Stimulated activated CD4-positive, alpha-beta T cell treated with anti-CD3 and anti-CD28 coated beads, Interleukin-4, amount 100 ng/mL, for 24 hours (primary cell): ENCODE measurements at regions not wholly inside any gene's neighbourhood (a gene's known extent, or its start where the extent isn't known, plus 50 kb on each side); places are given as distances from the start of the nearest gene placed in this dataset.
"Not testable (repeated sequence)": the region's sequence is repeated elsewhere in the genome, so short reads cannot be mapped to it uniquely, and the experiment has no call there.

Experiments used
- DNase-seq: peaks from one replicate; pipeline ENCODE4 v3.0.0-alpha.2; 2020

DNA sequence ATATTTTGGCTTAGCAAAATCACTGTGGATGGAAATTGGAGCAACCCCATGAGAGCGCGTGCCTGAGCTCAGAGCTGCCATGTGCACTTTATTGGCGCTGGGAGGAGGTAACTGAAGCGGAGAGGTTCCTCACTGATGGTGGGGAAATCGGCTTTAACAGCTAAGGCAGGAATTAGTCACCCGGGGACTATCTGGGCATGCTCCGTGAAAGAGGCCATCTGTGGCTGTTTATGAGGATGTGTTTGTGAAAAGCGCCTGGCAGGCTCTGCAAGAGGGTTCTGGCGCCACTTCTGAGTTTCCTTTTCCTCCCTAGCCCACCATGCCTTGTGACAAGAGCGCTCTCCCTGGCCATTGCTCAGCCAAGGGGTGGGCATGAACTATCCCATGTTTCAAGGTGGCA lies 815.6 kb downstream of the UQCRFS1 start:
- DNase-seq = no peak

DNA sequence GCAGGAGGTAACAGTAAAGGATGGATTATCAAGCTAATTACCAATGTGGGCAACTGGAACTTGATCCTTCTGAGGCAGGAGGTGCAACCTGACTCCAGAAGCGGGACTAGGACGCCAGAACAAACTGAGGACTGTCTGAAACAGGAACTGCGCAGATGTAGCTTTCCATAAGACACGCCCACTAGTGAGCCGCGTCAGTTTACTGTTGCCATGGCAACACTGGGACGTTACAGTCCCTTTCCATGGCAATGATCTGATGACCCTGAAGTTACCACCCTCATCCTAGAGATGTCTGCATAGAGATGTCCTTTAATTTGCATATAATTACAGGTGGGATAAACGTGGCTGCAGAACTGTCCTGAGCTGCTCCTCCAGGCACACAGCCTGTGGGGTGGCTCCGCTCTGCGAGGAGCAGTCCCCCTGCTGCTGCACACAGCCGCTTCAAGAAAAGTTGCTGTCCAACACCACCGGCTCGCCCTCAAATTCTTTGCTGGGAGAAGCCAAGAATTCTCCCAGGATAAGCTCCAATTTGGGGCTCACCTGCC lies 816.6 kb downstream of the UQCRFS1 start:
- no peak for DNase-seq

DNA sequence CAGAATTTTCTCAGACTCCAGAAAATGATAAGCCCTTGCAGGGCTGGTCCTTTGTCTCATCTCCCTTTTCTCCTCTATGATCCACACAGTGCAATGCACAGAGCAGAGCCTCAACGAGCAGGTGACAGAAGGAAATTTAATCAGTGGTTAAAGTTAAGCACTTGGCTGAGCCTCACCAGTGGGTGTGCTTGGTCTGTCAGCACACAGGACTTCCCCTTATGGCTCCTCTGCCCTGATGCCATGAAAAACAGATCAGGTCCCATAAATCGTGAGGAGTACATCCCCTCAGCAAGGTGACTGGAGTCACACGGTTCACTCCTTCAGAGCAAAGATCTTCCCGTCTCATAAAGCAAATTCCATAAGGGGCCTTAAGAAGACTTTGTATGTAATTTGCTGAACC lies 818.2 kb downstream of the UQCRFS1 start:
- DNase-seq = no peak

DNA sequence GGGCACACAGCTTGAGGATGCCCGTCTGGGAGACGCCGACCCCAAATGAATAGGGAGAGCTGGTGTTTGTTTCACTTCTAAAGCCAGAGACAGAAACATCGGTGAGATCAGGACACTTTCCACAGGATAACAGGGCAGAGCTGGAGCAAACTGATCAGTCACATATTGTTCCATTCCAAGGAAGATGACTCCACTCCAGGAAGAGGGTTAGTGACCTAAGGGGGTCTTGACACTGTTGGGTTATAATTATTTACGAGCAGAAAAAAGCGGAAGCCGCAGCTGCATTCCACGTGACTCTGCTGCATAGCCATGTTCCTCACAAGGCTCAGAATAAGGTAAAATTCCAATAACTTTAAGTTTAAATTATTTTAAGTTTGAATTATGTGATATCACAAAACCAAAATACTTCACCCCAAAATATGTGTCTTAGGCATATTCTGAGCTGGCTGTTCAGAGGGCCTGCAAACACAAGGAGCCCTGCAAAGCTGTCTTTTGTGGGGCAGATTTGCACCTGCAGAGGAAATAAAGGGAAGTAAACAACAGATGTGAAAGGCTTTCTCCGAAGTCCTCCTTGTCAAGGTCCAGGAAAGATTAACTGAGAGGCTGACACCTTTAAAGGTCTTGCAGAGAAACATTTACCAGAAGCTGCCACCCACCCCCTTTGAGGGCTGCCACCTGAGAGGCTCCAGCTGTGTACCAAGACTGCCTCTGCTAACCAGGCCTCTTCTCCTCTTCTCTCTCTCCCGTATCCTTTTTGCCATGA lies 819.2 kb downstream of the UQCRFS1 start:
- DNase-seq = no peak

DNA sequence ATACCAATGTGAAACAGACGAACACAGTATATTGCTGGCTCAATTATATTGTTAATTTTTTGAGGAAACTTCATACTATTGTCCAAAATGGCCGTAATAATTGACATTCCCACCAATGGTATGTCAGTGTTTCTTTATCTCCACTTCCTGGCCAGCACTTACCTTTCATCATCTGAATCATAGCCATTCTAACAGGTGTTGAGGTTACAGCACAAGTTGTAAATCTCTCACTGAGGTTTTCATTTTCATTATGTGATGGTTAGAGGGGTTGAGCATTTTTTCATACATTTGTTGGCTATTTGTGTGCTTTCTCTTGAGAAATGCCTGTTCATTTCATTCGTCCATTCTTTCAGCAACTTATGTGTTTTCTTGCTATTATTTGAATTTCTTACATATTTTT lies 824.0 kb downstream of the UQCRFS1 start:
- DNase-seq = no peak

DNA sequence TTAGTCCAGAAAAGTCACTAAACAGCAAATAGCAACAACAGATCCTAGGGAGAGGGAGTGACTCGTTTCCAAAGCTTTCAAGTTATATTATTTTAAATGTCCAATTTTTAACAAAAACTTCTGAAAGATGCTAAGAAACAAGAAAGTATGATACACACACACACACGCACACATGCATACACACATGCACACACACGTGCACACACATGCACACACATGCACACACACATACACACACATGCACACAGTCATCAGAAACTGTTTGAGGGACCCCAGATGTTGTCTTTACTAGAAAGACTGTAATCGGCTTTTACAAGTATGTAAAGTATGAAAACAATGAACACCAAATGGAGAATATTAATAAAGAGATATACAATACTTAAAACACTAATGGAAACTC lies 825.4 kb downstream of the UQCRFS1 start:
- DNase-seq = no peak

DNA sequence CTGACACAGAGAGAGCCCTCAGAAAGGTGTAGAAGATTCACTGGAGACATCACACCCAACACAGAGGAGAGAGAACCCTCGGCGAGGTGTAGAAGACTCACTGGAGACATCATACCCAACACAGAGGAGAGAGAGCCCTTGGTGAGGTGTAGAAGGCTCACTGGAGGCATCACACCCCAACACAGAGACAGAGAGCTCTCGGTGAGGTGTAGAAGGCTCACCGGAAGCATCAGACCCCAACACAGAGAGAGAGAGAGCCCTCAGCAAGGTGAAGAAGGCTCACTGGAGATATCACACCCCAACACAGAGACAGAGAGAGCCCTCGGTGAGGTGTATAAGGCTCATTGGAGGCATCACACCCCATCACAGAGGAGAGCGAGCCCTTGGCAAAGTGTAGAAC lies 826.5 kb downstream of the UQCRFS1 start:
- DNase-seq = no peak

DNA sequence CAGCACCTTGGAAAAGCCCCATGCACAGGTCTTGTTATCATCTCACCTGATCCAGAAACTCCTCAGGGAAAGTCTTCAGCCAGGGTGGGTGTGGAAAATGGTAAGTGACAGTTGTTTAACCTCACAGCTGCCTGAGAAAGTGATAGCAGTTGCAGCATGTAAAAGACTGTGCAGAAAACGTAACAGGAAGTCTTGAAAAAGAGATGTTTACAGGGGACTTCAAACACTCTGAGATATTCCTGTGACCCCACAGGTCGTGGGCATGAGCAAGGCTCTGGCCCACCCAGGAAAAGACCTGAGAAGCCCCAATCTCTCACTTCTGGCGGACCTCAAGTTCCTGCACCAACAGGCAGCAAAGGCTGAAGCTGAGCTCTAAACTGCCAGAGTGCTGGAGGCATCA lies 826.9 kb downstream of the UQCRFS1 start:
- no peak for DNase-seq

DNA sequence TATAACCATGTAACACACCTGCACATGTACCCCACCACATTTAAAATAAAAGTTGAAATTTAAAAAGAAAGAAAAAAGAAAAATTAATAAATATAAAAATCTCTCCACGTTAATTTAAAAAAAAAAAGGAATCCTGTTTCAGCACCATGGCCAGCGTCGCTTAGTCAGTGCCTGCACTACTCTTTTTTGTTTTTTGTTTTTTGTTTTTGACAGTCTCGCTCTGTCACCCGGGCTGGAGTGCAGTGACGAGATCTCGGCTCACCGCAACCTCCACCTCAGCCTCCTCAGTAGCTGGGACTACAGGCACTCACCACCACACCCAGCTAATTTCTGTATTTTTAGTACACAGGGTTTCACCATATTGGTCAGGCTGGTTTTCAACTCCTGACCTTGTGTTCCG lies 835.9 kb downstream of the UQCRFS1 start:
- DNase-seq = no peak

DNA sequence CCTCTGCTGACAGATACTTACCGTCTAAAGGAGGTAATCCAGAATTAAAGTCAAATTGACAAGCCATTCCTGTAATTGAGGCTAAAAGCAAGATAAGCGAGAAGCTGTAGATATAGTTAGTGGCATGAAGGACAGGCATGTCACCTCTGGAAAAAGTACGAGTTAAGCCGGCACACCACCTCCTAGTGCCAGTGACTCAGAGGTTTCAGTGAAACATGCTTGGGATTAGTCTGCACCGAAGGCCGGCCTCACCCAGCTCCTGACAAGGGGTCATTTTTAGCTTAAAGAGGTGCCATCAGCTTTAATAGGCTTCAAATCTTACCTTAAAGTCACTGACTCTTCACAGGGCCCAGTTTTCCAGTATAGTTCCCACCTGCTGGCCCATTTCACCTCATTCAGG lies 838.0 kb downstream of the UQCRFS1 start:
- no peak for DNase-seq

DNA sequence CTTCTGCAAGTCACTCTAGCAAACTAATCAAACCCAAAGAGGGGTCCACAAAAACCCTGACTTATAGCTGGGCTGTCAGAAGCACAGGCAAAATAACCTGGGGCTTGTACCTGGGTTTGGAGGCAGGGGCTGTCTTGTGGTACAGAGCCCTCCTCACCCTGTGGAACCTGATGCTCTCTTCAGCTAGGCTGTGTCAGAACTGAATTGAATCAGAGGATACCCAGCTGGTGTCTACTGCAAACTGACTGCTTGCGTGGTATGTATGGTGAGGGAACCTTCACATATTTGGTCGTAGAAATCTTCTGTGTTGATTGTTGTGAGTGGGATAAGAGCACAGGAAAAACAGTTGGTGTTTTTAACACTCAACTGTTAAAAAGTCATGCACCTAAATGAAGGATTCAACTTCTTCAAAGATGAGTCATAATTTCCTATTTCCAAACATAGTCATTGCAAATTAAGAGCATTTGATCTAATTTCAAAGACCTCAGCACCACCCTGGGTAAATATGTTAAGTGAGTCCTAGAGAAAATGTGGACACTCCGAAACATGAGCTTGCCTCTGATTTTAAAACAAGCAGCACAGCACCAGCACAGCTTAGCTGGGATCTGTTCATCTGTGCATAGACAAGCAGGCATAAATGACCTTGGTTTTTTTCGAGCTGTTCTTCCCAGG lies 840.2 kb downstream of the UQCRFS1 start:
- no peak for DNase-seq

DNA sequence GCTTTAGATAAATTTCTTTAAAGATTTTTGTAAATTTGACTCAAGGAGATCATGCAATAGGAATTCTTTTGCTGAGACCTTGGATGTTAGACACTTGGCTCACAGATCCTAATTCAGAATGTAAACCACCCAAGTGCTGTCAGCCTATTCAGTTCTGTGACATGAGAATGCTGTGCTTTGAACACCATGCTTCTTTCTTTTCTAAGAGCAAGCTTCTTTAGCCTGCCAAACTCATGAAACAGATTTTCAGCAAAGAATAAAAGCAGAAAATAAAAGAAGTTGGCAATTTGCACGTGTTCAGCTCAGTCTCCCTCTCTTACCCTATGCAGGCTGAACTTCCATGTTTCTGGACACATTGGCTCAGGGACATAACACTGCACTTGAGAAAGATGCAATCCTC lies 845.8 kb downstream of the UQCRFS1 start:
- DNase-seq = no peak

DNA sequence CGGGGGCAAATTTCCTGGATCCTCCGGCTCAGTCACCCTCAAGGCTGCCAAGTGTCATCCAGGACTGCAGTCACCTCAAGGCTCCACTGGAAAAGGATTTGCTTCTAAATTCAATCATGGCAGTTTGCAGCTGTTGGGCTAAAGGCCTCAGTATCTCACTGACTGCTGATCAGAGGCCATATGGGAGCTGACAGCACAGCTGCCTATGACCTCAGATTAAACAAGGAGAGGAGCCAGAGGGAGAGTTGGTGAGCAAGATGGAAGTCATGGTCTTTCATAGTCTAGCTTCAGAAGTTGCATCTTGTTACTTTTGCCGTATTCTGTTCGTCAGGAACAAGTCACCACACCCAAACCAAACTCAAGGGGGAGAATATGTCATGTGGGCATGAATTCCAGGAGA lies 849.7 kb downstream of the UQCRFS1 start:
- DNase-seq = no peak

DNA sequence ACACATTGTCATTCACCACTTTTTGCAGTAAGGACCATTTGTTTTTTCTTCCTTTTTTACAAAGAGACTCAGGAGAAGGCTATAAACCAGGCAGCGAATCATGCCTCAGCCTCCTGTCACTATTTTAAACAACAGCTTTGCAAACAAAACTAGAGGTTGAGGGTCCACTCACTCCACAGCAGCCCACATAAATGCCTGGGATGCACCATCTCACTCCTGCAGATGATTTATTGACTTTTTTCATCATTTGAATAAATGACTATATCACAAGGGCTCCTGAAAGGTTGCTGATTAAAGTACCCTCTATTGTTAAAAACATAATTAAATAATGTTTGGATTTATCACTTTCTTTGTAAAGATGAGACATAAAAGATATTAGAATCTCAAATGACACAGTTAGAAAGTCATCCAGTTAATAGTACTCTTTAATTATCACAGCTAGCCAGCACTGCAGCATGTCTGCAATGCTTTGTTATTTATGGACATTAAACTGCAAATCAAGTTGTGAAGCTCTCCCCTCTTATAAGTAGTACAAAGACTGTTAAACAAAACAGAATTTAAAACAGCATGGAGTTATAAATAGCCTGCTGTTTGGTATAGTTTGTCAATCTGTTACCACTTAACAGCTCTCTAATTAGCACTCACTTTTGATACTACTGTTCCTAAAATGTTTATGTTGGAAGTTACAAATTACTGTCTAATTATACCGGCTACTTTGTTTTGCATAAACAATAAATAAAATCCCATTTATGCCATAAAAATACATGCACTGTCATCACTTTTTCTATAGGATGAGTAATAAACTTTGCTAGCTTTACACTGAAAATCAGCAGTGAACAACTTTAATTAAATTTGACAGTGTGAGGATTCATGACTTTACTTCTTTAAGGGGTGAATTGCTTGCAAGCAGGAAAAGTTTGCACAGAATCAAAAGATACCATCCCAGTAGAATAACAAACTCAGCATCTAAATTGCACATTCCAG lies 853.2 kb downstream of the UQCRFS1 start:
- no peak for DNase-seq

DNA sequence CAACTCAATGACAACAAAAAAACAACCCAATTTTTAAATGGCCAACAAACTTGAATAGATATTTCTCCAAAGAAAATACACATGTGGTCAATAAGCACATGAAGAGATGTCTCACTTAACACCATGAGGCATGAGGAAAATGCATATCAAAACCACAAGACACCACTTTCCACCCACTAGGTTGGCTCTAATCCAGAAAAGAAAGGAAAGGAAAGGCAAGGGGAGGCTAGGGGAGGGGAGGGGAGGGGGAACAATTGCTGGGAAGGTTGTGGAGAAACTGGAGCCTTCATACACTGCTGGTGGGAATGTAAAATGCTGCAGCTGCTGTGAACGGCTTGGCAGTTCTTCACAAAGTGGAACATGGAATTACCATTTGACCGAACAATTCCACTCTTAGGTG lies 854.3 kb downstream of the UQCRFS1 start:
- no peak for DNase-seq

DNA sequence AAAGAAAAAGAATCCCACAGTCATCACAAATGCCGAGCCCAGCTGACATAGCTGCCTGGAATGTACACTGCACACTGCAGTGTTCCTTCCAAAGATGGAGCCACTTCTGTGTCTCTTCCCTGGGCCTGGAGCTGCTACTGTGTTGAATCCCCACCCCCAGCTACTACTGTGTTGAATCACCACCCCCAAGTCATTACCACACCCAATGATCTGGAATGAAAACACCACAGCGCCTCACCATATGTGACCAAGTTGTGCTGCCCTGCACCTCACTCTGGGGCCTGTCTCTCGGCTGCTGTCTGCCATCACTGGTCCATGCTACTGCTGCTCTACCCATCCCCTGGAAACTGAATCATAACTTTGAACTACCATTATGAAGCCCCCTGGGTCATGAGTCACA lies 861.2 kb downstream of the UQCRFS1 start:
- DNase-seq = no peak

DNA sequence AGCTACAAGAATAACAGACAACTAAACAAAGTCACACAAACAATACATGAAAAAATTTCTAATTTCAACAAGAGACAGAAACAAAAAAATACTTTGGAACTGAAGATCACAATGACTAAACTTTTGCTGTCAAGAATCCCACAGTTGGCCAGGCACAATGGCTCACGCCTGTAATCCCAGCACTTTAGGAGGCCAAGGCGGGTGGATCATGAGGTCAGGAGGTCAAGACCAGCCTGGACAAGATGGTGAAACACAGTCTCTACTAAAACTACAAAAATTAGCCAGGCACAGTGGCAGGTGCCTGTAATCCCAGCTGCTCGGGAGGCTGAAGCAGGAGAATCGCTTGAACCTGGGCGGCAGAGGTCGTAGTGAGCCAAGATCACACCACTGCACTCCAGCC lies 861.6 kb downstream of the UQCRFS1 start:
- DNase-seq = not testable (repeated sequence)

DNA sequence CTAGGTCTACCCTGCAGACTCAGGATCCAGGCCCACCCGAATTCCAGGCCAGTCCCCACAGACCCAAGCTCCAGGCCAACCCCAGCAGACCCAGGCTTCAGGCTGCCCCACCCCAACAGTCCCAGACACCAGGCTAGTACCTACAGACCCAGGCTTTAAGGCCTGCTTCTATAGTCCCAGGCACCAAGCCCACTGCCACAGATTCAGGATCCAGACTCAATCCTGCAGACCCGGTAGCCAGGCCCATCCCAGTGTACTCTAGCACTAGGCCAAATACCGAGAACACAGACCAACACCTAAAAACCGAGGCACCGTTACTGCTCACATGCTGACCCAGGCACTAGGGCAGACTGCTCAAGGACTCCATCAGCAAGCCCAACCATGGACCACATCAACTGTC lies 862.3 kb downstream of the UQCRFS1 start:
- no peak for DNase-seq

DNA sequence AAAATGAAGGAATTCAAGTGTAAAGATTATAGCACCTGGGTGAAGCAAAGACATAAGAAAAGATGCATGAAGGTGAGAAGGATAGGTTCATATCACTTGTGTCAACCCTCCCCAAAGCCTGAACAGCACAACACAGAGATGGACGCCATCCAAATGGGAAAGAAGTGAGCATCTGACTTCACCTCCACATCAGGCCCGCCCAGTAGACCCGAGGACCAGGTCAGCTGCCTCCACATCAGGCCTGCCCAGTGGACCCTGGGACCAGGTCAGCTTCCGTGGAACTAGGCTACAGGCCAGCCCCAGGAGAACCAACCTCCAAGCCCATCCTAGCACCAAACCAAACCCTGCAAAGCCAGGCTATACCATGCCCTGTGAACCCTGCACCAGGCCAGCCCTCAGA lies 862.9 kb downstream of the UQCRFS1 start:
- no peak for DNase-seq

DNA sequence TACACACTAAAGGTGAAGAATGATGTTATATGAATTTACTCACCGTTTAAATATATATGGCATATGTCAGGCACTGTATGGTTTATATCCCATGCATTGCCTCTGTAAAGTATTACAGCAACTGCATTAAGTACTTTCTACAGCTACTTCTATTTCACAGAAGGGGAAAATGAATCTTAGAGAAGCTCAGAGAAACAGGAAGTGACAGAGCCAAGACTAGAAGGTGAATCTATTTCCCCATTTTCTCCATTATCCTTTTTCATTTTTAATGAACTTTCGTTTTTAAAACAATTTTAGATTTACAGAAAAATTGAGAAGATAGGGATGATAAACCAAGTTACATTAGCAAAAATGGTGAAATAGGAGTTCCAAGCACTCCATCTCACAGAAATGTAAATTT lies 863.3 kb downstream of the UQCRFS1 start:
- DNase-seq = no peak

DNA sequence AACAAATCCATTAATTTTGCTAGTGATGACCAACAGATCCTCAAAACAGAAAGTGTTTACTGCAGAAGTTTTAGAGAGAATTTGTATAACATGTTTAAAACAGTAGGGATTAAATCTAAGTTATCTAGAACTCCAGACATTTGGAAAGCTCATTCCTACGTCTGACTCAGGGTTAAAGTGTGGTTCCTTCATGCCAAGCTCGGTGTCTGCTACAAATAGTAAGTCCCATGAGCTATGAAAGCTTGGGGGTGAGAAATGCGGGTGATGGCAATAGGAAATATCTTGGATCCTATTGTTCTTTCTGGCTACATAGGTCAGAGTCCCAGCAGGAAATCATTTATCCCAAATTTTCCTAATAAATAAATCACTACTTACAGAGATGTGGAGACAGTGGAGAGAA lies 867.1 kb downstream of the UQCRFS1 start:
- no peak for DNase-seq

DNA sequence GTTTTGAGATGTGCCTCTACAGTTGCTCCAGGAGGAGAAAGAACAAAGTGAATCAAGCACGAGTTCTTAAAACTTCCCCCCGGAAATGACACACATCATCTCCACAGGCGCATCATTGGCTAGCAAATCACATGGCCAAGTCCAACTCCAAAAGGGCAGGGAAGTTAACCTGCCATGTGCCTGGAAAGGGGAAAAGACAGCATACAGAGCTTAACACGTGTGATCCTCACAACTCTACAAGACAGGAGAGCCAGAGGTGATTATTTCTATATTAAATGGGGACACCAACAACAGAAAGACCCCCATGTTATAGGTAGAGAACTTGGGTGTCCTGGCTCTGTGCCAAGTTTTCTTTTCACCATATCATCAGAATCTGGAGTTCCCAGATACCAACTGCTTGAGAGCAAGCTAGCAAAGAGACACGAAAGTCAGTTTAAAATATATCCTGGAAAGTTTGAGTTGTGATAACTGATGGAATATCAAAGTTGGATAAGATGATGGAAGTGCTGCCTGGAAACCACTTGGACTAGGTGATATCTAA lies 871.1 kb downstream of the UQCRFS1 start:
- no peak for DNase-seq

DNA sequence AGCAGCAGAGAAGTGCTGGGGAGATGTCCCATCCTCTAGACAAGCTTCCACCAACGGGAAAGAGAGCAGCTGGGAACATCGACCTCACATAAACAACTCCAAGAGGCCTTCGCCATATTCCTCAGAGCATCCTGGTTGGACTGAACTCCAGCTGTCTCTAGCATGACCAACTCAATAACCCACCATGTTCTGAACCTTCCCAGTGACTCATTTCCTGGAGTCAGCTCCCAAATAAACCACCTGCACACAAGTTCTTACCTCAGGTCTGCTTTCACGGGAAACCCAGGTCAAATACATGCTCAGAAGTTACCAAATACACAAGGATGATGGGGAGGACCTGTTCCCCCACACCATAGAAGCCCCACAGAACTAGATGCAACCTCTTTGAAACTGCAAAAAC lies 878.5 kb downstream of the UQCRFS1 start:
- DNase-seq = no peak
